ENCODE measurements at regions not wholly inside any gene's neighbourhood (a gene's known extent, or its start where the extent isn't known, plus 50 kb on each side); places are given as distances from the start of the nearest gene placed in this dataset.
"Not testable (repeated sequence)": the region's sequence is repeated elsewhere in the genome, so short reads cannot be mapped to it uniquely, and the experiment has no call there.

GRCh38 chr1:115182012-115182715 lies 92.9 kb upstream of the TSPAN2 start:
- no peak for DNase-seq (ENCODE audit: low spot score)

- DNase-seq (ENCODE audit: low spot score) = no peak
Measured at GRCh38 chr1:115181231-115181630, 91.9 kb upstream of the TSPAN2 start.

- no peak for DNase-seq (ENCODE audit: low spot score)
Measured at GRCh38 chr1:115179397-115180079, 90.2 kb upstream of the TSPAN2 start.

GRCh38 chr1:115176189-115176588 lies 86.9 kb upstream of the TSPAN2 start:
- DNase-seq (ENCODE audit: low spot score) = no peak

GRCh38 chr1:115175596-115175995 lies 86.3 kb upstream of the TSPAN2 start:
- no peak for DNase-seq (ENCODE audit: low spot score)

- DNase-seq (ENCODE audit: low spot score) = no peak
Measured at GRCh38 chr1:115173151-115173550, 83.8 kb upstream of the TSPAN2 start.

GRCh38 chr1:115172270-115172669 lies 83.0 kb upstream of the TSPAN2 start:
- DNase-seq (ENCODE audit: low spot score) = no peak

- DNase-seq (ENCODE audit: low spot score) = no peak
Measured at GRCh38 chr1:115170961-115171392, 81.7 kb upstream of the TSPAN2 start.

- DNase-seq (ENCODE audit: low spot score) = no peak
Measured at GRCh38 chr1:115170377-115170776, 81.1 kb upstream of the TSPAN2 start.

GRCh38 chr1:115168026-115168425 lies 78.7 kb upstream of the TSPAN2 start:
- no peak for DNase-seq (ENCODE audit: low spot score)

GRCh38 chr1:115166531-115167091 lies 77.3 kb upstream of the TSPAN2 start:
- no peak for DNase-seq (ENCODE audit: low spot score)

GRCh38 chr1:115165776-115166175 lies 76.5 kb upstream of the TSPAN2 start:
- no peak for DNase-seq (ENCODE audit: low spot score)

- DNase-seq (ENCODE audit: low spot score) = no peak
Measured at GRCh38 chr1:115164940-115165705, 75.8 kb upstream of the TSPAN2 start.

- no peak for DNase-seq (ENCODE audit: low spot score)
Measured at GRCh38 chr1:115164484-115164883, 75.2 kb upstream of the TSPAN2 start.

- DNase-seq (ENCODE audit: low spot score) = no peak
Measured at GRCh38 chr1:115160728-115161127, 71.4 kb upstream of the TSPAN2 start.

- no peak for DNase-seq (ENCODE audit: low spot score)
Measured at GRCh38 chr1:115159958-115160357, 70.7 kb upstream of the TSPAN2 start.

- DNase-seq (ENCODE audit: low spot score) = no peak
Measured at GRCh38 chr1:115158181-115158580, 68.9 kb upstream of the TSPAN2 start.

- DNase-seq (ENCODE audit: low spot score) = no peak
Measured at GRCh38 chr1:115156826-115157468, 67.6 kb upstream of the TSPAN2 start.

GRCh38 chr1:115153966-115154557 lies 64.8 kb upstream of the TSPAN2 start:
- no peak for DNase-seq (ENCODE audit: low spot score)

- not testable (repeated sequence) for DNase-seq (ENCODE audit: low spot score)
Measured at GRCh38 chr1:115147928-115148327, 58.6 kb upstream of the TSPAN2 start.

GRCh38 chr1:115145226-115145625 lies 55.9 kb upstream of the TSPAN2 start:
- DNase-seq (ENCODE audit: low spot score) = no peak
